ENCODE measurements at regions not wholly inside any gene's neighbourhood (a gene's known extent, or its start where the extent isn't known, plus 50 kb on each side); places are given as distances from the start of the nearest gene placed in this dataset.
A peak's percentile ranks its signal among the peaks of the same experiment; 100 is the strongest.

- TF ChIP-seq POLR2A (IDR thresholded peaks at IDR 0.05) (no peak), CTCF (IDR thresholded peaks at IDR 0.05) (peak in 2 of 6 experiments; percentile 19 to 49)
Observed at GRCh38 chr10:8873310-8873709, 818.8 kb downstream of the GATA3 start.

Data from esophagus squamous epithelium (tissue), 4 donors.